SK-N-SH treated with all-trans-retinoic acid at 6 μM for 48 hours (cell line): ENCODE measurements at regions not wholly inside any gene's neighbourhood (a gene's known extent, or its start where the extent isn't known, plus 50 kb on each side); places are given as distances from the start of the nearest gene placed in this dataset.

Experiments
- ATAC-seq: fragments of 200-7000 bp; cut with Tn5 transposase; 3 replicates; pipeline ENCODE4 v1.9.1; 2020; ENCODE audit warnings: mild to moderate bottlenecking, moderate library complexity
- ARNTL ChIP-seq: fragments of 450-650 bp; formaldehyde crosslinking; IDR thresholded peaks from 2 replicates; pipeline ENCODE4 v1.5.0; 2020; ENCODE audit warnings: low read depth, mild to moderate bottlenecking, moderate library complexity, borderline replicate concordance
- CREB5 ChIP-seq: fragments of 250-450 bp; sonication (Bioruptor Pico); IDR thresholded peaks from 2 replicates; pipeline ENCODE4 v1.5.1; 2020; ENCODE audit warnings: low read depth, mild to moderate bottlenecking, moderate library complexity
- CSDC2 ChIP-seq: fragments of 250-450 bp; sonication (Bioruptor Pico); IDR thresholded peaks from 2 replicates; pipeline ENCODE4 v1.5.0; 2020; ENCODE audit warnings: mild to moderate bottlenecking, moderate library complexity
- CSRNP3 ChIP-seq: fragments of 250-450 bp; sonication (Bioruptor Pico); IDR thresholded peaks from 2 replicates; pipeline ENCODE4 v1.5.1; 2021; ENCODE audit warnings: mild to moderate bottlenecking, moderate library complexity
- ESRRG ChIP-seq: fragments of 250-450 bp; sonication (Bioruptor Pico); IDR thresholded peaks from 2 replicates; pipeline ENCODE4 v1.6.1; 2021; ENCODE audit warnings: mild to moderate bottlenecking
- GLIS3 ChIP-seq: fragments of 250-450 bp; sonication (Bioruptor Pico); IDR thresholded peaks from 2 replicates; pipeline ENCODE4 v1.5.0; 2020; ENCODE audit warnings: mild to moderate bottlenecking, moderate library complexity
- OSR1 ChIP-seq: fragments of 250-450 bp; sonication (Bioruptor Pico); IDR thresholded peaks from 2 replicates; pipeline ENCODE4 v1.8.0; 2022; ENCODE audit warnings: moderate library complexity, mild to moderate bottlenecking, inconsistent platforms
- PATZ1 ChIP-seq: fragments of 250-450 bp; sonication (Bioruptor Pico); IDR thresholded peaks from 2 replicates; pipeline ENCODE4 v1.8.0; 2020; ENCODE audit warnings: mild to moderate bottlenecking, moderate library complexity, borderline replicate concordance
- POU6F1 ChIP-seq: fragments of 250-450 bp; sonication (Bioruptor Pico); IDR thresholded peaks from 2 replicates; pipeline ENCODE4 v1.8.0; 2021; ENCODE audit warnings: low read depth, mild to moderate bottlenecking, moderate library complexity, borderline replicate concordance
- PPARA ChIP-seq: fragments of 250-450 bp; sonication (Bioruptor Pico); IDR thresholded peaks from 2 replicates; pipeline ENCODE4 v1.5.0; 2020; ENCODE audit warnings: mild to moderate bottlenecking, borderline replicate concordance
- RARB ChIP-seq: fragments of 250-450 bp; sonication (Bioruptor Pico); IDR thresholded peaks from 2 replicates; pipeline ENCODE4 v1.8.0; 2021; ENCODE audit warnings: mild to moderate bottlenecking, moderate library complexity
- SNAI2 ChIP-seq: fragments of 250-450 bp; sonication (Bioruptor Pico); IDR thresholded peaks from 2 replicates; pipeline ENCODE4 v1.5.0; 2020; ENCODE audit warnings: mild to moderate bottlenecking, moderate library complexity
- TCF4 ChIP-seq: fragments of 250-450 bp; sonication (Bioruptor Pico); IDR thresholded peaks from 2 replicates; pipeline ENCODE4 v1.8.0; 2021; ENCODE audit warnings: mild to moderate bottlenecking, moderate library complexity, borderline replicate concordance
- TOX ChIP-seq: fragments of 250-450 bp; sonication (Bioruptor Pico); IDR thresholded peaks from 2 replicates; pipeline ENCODE4 v1.8.0; 2021; ENCODE audit warnings: mild to moderate bottlenecking, moderate library complexity, borderline replicate concordance
- TSHZ2 ChIP-seq: fragments of 250-450 bp; sonication (Bioruptor Pico); IDR thresholded peaks from 2 replicates; pipeline ENCODE4 v1.5.0; 2020; ENCODE audit warnings: mild to moderate bottlenecking, moderate library complexity
- ZC3H10 ChIP-seq: fragments of 250-450 bp; sonication (Bioruptor Pico); IDR thresholded peaks from 2 replicates; pipeline ENCODE4 v1.5.1; 2021; ENCODE audit warnings: mild to moderate bottlenecking, moderate library complexity
- ZFP3 ChIP-seq: fragments of 250-450 bp; sonication (Bioruptor Pico); IDR thresholded peaks from 2 replicates; pipeline ENCODE4 v1.5.0; 2020; ENCODE audit warnings: mild to moderate bottlenecking, moderate library complexity
- ZFP30 ChIP-seq: fragments of 450-650 bp; formaldehyde crosslinking; IDR thresholded peaks from 2 replicates; pipeline ENCODE4 v1.5.0; 2022; ENCODE audit warnings: mild to moderate bottlenecking, moderate library complexity
- ZNF565 ChIP-seq: fragments of 450-650 bp; formaldehyde crosslinking; conservative IDR thresholded peaks from 2 replicates; pipeline ENCODE4 v1.5.0; 2020; ENCODE audit warnings: low read depth, mild to moderate bottlenecking, moderate library complexity
- ZNF70 ChIP-seq: fragments of 450-650 bp; formaldehyde crosslinking; IDR thresholded peaks from 2 replicates; pipeline ENCODE4 v1.5.0; 2020; ENCODE audit warnings: mild to moderate bottlenecking, moderate library complexity
- ZNF8 ChIP-seq: fragments of 450-650 bp; formaldehyde crosslinking; IDR thresholded peaks from 2 replicates; pipeline ENCODE4 v1.5.0; 2020; ENCODE audit warnings: mild to moderate bottlenecking, moderate library complexity

GRCh38 chr2:180790891-180791290 lies 189.5 kb upstream of the UBE2E3 start (continued):
- no peak for TF ChIP-seq PATZ1 (CRISPR knock-in tag)
- no peak for TF ChIP-seq GLIS3 (CRISPR knock-in tag)
- TF ChIP-seq ZFP3 (CRISPR knock-in tag) = no peak

GRCh38 chr2:180787330-180787729 lies 193.1 kb upstream of the UBE2E3 start:
- no peak for TF ChIP-seq SNAI2
- no peak for TF ChIP-seq ZFP3 (CRISPR knock-in tag)
- TF ChIP-seq ZNF565 = no peak
- TF ChIP-seq ESRRG (CRISPR knock-in tag) = no peak
- TF ChIP-seq RARB (CRISPR knock-in tag) = no peak
- no peak for TF ChIP-seq ZNF8 (CRISPR knock-in tag)
- no peak for TF ChIP-seq CREB5
- TF ChIP-seq TCF4 (CRISPR knock-in tag) = no peak
- no peak for TF ChIP-seq ZNF70 (CRISPR knock-in tag)
- no peak for TF ChIP-seq ZC3H10
- no peak for TF ChIP-seq PATZ1 (CRISPR knock-in tag)
- no peak for TF ChIP-seq ZFP30
- no peak for TF ChIP-seq PPARA (CRISPR knock-in tag)
- TF ChIP-seq CSDC2 (CRISPR knock-in tag) = no peak
- no peak for TF ChIP-seq OSR1 (CRISPR knock-in tag)
- TF ChIP-seq ARNTL (CRISPR knock-in tag) = no peak
- TF ChIP-seq POU6F1 (CRISPR knock-in tag) = no peak
- no peak for TF ChIP-seq CSRNP3
- TF ChIP-seq TOX (CRISPR knock-in tag) = no peak
- TF ChIP-seq TSHZ2 = no peak
- no peak for ATAC-seq

- TF ChIP-seq ZNF8 (CRISPR knock-in tag) (no peak), ESRRG (CRISPR knock-in tag) (no peak), ZFP30 (no peak), ZNF565 (no peak), PPARA (CRISPR knock-in tag) (no peak), TSHZ2 (no peak)
- ATAC-seq = no peak
These were observed 199.1 kb upstream of the UBE2E3 start for GRCh38 chr2:180781276-180781675.
